ENCODE measurements at regions not wholly inside any gene's neighbourhood (a gene's known extent, or its start where the extent isn't known, plus 50 kb on each side); places are given as distances from the start of the nearest gene placed in this dataset.

DNA sequence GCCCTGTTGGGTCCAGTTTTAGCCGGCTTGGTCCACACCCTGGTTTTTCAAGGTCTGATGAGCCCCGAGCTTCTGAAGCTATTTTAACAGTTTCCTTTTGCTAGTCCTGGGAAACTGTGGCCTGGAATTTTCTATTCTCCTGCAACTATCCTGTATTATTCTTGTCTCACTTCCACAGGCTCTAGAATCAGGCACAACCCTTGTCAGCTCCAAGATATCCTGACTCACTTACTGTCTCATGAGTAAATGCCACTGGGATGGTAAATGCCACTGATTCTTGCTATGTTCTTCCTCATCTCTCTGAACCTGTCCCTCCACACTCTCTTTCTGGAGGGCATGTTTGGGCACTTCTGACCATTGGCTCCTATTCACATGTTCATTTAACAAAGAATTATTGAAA, 611.5 kb upstream of the IGFBP3 start:
- H3K9ac ChIP-seq (ENCODE audit: low read length in 2 of 2), result no peak overlapping the region
- H3K36me3 ChIP-seq (ENCODE audit: control insufficient read depth in 2 of 2, insufficient read depth in 2 of 2, low read length in 2 of 2), result no peaks in the 10 kb centered on the region
- H3K9me3 ChIP-seq (ENCODE audit: control insufficient read depth in 2 of 2, low read length in 2 of 2), result peaks cover 11% of the 10 kb centered on the region in 2 donors
- H3K27me3 ChIP-seq (ENCODE audit: control insufficient read depth in 1 of 2, insufficient read depth in 2 of 2, low read length in 2 of 2), result no peaks in the 10 kb centered on the region
- H3K4me3 ChIP-seq (ENCODE audit: low read length in 2 of 2), result no peak overlapping the region
- H3K27ac ChIP-seq (ENCODE audit: low read length), result no peak overlapping the region
- H3K4me1 ChIP-seq (ENCODE audit: control insufficient read depth, insufficient read depth, low read length), result no peaks in the 10 kb centered on the region

DNA sequence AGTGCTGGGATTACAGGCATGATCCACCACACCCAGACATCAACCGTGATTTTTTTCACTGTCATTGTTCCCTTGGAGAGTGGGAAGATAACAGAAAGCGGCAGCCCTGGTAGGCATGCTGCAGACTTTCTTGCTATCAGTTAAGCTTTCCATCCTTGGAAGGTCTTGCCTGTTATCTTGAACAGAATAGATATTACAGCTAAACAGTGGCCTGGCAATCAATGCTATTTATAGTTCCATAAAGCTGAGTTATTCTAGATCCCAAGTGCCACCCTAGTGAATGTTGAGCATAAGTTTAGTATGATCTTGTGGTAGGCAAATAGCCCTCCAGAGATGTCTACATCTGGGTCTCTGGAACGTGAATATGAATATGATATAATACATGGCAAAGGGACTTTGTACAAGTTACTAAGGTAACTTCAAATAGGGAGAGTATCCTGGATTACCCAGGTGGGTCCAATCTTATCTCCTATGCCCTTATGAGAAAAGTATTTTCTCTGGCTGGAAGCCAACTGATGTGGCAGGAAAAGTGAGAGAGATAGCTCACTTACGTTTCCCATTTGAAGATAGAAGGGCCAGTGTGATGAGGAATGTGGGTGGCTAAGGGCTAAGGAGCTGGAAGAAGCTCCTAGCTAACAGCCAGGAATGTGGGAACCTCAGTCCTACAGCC, 609.1 kb upstream of the IGFBP3 start:
- peaks cover 9 to 11% of the 10 kb centered on the region in 2 donors for H3K9me3 ChIP-seq (ENCODE audit: control insufficient read depth in 2 of 2, low read length in 2 of 2)
- no peak overlapping the region for H3K27ac ChIP-seq (ENCODE audit: low read length)
- no peaks in the 10 kb centered on the region for H3K27me3 ChIP-seq (ENCODE audit: control insufficient read depth in 1 of 2, insufficient read depth in 2 of 2, low read length in 2 of 2)
- no peaks in the 10 kb centered on the region for H3K4me1 ChIP-seq (ENCODE audit: control insufficient read depth, insufficient read depth, low read length)
- H3K4me3 ChIP-seq (ENCODE audit: low read length in 2 of 2), result no peak overlapping the region
- H3K36me3 ChIP-seq (ENCODE audit: control insufficient read depth in 2 of 2, insufficient read depth in 2 of 2, low read length in 2 of 2), result no peaks in the 10 kb centered on the region
- no peak overlapping the region for H3K9ac ChIP-seq (ENCODE audit: low read length in 2 of 2)

DNA sequence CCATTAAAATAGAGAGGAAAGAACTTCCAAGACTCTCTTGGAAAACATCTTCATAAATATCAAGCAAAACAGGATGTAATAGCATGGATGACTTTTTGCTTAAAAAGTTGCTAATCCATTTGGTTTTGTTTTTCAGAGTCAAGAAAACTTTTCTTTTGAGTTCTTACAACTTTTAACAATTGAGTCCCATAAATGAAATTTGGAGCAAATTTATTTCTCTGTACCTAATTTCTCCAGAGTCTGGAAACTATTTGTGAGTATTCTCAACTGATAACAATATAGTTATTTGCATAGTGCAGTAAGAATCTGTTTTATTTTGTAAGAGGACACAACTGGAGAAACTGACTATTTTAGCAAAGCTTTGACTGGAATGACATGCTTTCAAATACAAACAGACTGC, 606.3 kb upstream of the IGFBP3 start:
- Histone ChIP-seq H3K9me3 (ENCODE audit: control insufficient read depth in 2 of 2, low read length in 2 of 2) (peaks cover 8 to 11% of the 10 kb centered on the region in 2 donors), H3K9ac (ENCODE audit: low read length in 2 of 2) (no peak overlapping the region), H3K4me3 (ENCODE audit: low read length in 2 of 2) (no peak overlapping the region)

DNA sequence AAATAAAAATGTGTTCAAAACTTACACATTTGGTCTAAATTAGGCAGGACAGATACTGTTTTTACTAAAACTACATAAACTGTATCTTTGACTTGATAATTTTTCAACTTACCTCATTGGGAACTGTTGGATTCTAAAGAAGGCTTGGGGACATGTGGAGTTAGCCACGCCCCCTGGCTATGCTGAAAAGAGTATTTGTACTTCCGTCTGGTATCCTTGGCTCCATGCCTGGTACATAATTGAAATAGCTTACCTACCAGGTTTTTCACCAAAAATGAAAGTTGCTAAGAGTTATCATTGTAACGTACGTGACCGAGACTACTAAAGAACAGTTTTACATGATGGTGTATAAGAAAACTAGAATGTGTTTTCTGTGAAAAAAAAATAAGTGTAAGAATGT, 604.8 kb upstream of the IGFBP3 start:
- no peaks in the 10 kb centered on the region for H3K27me3 ChIP-seq (ENCODE audit: control insufficient read depth in 1 of 2, insufficient read depth in 2 of 2, low read length in 2 of 2)
- peaks cover 4 to 8% of the 10 kb centered on the region in 2 donors for H3K9me3 ChIP-seq (ENCODE audit: control insufficient read depth in 2 of 2, low read length in 2 of 2)
- no peaks in the 10 kb centered on the region for H3K4me1 ChIP-seq (ENCODE audit: control insufficient read depth, insufficient read depth, low read length)
- H3K36me3 ChIP-seq (ENCODE audit: control insufficient read depth in 2 of 2, insufficient read depth in 2 of 2, low read length in 2 of 2), result no peaks in the 10 kb centered on the region
- H3K4me3 ChIP-seq (ENCODE audit: low read length in 2 of 2), result no peak overlapping the region
- no peak overlapping the region for H3K27ac ChIP-seq (ENCODE audit: low read length)
- no peak overlapping the region for H3K9ac ChIP-seq (ENCODE audit: low read length in 2 of 2)

More for the DNA sequence above, 606.3 kb upstream of the IGFBP3 start:
- no peaks in the 10 kb centered on the region for H3K27me3 ChIP-seq (ENCODE audit: control insufficient read depth in 1 of 2, insufficient read depth in 2 of 2, low read length in 2 of 2)
- no peak overlapping the region for H3K27ac ChIP-seq (ENCODE audit: low read length)
- H3K4me1 ChIP-seq (ENCODE audit: control insufficient read depth, insufficient read depth, low read length), result no peaks in the 10 kb centered on the region
- H3K36me3 ChIP-seq (ENCODE audit: control insufficient read depth in 2 of 2, insufficient read depth in 2 of 2, low read length in 2 of 2), result no peaks in the 10 kb centered on the region

DNA sequence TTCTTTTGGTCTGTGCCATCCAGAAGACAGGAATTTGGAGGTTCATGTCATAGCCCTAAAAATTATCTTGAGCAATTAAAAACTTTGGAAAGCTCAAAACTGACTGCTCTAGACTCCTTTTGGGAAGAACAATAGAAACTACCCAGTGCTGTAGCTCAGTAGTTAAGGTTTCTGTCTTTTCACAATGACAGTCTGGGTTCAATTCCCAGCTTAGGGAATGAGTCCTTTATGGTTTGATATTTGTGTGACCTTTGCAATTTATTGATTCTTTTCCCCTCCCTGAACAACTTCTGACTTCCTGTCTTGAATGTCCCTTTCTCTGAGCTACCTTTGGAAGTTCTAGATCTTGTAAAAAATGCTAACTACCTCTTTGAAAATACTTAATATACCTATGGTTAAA, 603.3 kb upstream of the IGFBP3 start:
- no peaks in the 10 kb centered on the region for H3K36me3 ChIP-seq (ENCODE audit: control insufficient read depth in 2 of 2, insufficient read depth in 2 of 2, low read length in 2 of 2)
- no peak overlapping the region for H3K27ac ChIP-seq (ENCODE audit: low read length)
- peaks cover 0 to 2% of the 10 kb centered on the region in 2 donors for H3K9me3 ChIP-seq (ENCODE audit: control insufficient read depth in 2 of 2, low read length in 2 of 2)
- no peaks in the 10 kb centered on the region for H3K4me1 ChIP-seq (ENCODE audit: control insufficient read depth, insufficient read depth, low read length)
- H3K27me3 ChIP-seq (ENCODE audit: control insufficient read depth in 1 of 2, insufficient read depth in 2 of 2, low read length in 2 of 2), result no peaks in the 10 kb centered on the region
- H3K4me3 ChIP-seq (ENCODE audit: low read length in 2 of 2), result no peak overlapping the region
- H3K9ac ChIP-seq (ENCODE audit: low read length in 2 of 2), result no peak overlapping the region

DNA sequence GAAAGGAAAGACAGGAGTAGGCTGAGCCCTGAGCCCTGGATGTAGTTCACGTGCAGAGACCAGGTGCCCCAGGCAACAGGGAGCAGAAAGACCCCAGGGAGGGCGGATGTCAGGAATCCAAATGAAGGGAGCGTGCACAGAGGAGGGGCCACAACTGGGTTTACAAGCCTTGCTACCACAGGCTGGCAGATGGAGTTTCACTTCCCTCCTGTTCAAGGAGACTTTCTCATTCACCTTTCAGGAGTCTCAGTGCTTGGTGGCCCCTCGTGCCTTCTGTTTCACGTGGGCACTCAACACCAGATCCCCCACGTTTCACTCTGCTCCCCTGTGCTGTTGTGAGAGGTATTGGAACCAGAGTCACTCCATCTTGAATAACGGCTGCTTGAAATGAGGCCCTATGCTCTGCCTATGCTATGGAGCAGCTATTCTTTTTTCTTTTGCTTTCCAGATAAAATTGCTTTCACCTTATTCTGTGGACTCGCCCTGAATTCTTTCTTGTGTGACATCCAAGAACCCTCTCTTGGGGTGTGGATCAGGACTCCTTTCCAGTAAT, 601.4 kb upstream of the IGFBP3 start:
- Histone ChIP-seq H3K27ac (ENCODE audit: low read length) (no peak overlapping the region), H3K27me3 (ENCODE audit: control insufficient read depth in 1 of 2, insufficient read depth in 2 of 2, low read length in 2 of 2) (no peaks in the 10 kb centered on the region), H3K4me3 (ENCODE audit: low read length in 2 of 2) (no peak overlapping the region), H3K9me3 (ENCODE audit: control insufficient read depth in 2 of 2, low read length in 2 of 2) (no peaks in the 10 kb centered on the region), H3K4me1 (ENCODE audit: control insufficient read depth, insufficient read depth, low read length) (no peaks in the 10 kb centered on the region), H3K36me3 (ENCODE audit: control insufficient read depth in 2 of 2, insufficient read depth in 2 of 2, low read length in 2 of 2) (no peaks in the 10 kb centered on the region), H3K9ac (ENCODE audit: low read length in 2 of 2) (no peak overlapping the region)

DNA sequence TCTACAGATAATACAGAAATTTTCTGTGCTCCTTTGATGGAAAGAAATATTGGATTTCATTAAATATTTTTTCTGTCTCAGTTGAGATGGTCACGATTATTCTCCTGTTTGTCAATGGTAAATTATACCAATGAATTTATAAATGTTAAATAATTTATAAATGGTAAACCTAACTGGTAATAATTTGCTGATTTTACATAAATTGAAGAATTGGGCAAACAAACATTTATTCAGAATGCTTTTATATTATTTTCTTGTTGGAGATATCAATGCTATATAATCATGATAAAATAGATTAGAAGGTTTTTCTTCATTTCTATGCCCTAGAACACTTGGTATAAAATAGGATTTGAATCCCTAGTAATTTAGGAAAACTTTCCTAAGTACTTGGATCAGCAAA, 597.6 kb upstream of the IGFBP3 start:
- Histone ChIP-seq H3K27me3 (ENCODE audit: control insufficient read depth in 1 of 2, insufficient read depth in 2 of 2, low read length in 2 of 2) (no peaks in the 10 kb centered on the region), H3K4me3 (ENCODE audit: low read length in 2 of 2) (no peak overlapping the region), H3K9ac (ENCODE audit: low read length in 2 of 2) (no peak overlapping the region), H3K36me3 (ENCODE audit: control insufficient read depth in 2 of 2, insufficient read depth in 2 of 2, low read length in 2 of 2) (no peaks in the 10 kb centered on the region), H3K9me3 (ENCODE audit: control insufficient read depth in 2 of 2, low read length in 2 of 2) (peaks cover 0 to 3% of the 10 kb centered on the region in 2 donors), H3K4me1 (ENCODE audit: control insufficient read depth, insufficient read depth, low read length) (no peaks in the 10 kb centered on the region), H3K27ac (ENCODE audit: low read length) (no peak overlapping the region)

DNA sequence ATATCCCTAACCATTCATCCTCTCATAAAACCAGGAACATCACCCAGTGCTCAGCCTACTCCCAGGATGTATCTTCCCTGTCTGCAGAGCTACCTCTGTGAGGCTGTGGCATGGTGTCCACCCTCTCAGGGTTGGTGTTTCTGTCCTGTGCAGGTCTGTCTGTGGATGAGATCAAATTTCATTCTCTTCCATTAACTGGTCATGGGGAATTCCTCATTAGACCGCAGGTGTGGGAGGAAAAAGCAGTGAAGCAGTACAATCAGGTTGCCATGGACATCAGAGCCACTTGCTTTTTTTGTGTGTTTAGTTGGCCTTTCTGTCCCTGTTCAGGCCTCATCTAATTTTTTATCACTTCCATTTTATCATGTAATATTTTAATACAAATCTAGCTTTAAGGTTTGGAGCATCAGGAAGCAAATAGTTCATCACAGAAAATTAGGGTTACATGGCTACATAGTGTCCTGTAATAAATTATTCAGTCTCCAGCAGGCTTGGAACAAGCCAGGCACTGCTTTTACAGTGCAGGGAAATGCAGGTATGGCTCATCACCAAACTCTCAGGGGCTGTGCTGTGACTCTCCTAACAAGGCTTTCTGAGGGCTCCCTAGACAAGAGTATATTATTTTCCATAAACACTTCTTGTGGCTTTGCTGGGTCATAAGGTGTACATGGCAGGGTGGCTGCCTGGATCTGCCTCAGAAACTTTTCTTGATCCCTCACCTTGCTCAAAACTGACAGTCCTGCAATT, 594.9 kb upstream of the IGFBP3 start:
- Histone ChIP-seq H3K4me1 (ENCODE audit: control insufficient read depth, insufficient read depth, low read length) (no peaks in the 10 kb centered on the region), H3K9ac (ENCODE audit: low read length in 2 of 2) (no peak overlapping the region), H3K27ac (ENCODE audit: low read length) (no peak overlapping the region), H3K36me3 (ENCODE audit: control insufficient read depth in 2 of 2, insufficient read depth in 2 of 2, low read length in 2 of 2) (no peaks in the 10 kb centered on the region), H3K9me3 (ENCODE audit: control insufficient read depth in 2 of 2, low read length in 2 of 2) (peaks cover 0 to 3% of the 10 kb centered on the region in 2 donors), H3K27me3 (ENCODE audit: control insufficient read depth in 1 of 2, insufficient read depth in 2 of 2, low read length in 2 of 2) (no peaks in the 10 kb centered on the region), H3K4me3 (ENCODE audit: low read length in 2 of 2) (no peak overlapping the region)

DNA sequence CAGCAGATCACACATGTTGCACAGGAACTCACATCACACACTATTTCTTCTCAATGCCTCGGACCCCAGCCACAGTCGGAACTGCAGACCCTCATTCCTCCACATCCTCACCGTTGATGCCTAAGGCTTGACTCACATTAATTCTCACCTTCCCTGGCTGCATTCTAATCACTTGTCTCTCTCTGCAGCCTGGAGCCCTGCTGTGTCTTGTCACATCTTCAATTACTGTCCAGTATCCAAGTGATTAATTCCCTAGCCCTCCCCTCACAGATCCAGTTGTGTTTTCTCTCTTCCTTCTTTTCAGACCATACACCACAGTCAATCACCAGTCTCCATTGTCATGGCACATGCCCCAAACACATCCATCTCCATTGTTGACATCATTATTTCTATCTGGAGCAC, 592.4 kb upstream of the IGFBP3 start:
- Histone ChIP-seq H3K4me3 (ENCODE audit: low read length in 2 of 2) (no peak overlapping the region), H3K27ac (ENCODE audit: low read length) (no peak overlapping the region), H3K36me3 (ENCODE audit: control insufficient read depth in 2 of 2, insufficient read depth in 2 of 2, low read length in 2 of 2) (no peaks in the 10 kb centered on the region), H3K27me3 (ENCODE audit: control insufficient read depth in 1 of 2, insufficient read depth in 2 of 2, low read length in 2 of 2) (no peaks in the 10 kb centered on the region), H3K4me1 (ENCODE audit: control insufficient read depth, insufficient read depth, low read length) (no peaks in the 10 kb centered on the region), H3K9me3 (ENCODE audit: control insufficient read depth in 2 of 2, low read length in 2 of 2) (peaks cover 3 to 4% of the 10 kb centered on the region in 2 donors), H3K9ac (ENCODE audit: low read length in 2 of 2) (no peak overlapping the region)

DNA sequence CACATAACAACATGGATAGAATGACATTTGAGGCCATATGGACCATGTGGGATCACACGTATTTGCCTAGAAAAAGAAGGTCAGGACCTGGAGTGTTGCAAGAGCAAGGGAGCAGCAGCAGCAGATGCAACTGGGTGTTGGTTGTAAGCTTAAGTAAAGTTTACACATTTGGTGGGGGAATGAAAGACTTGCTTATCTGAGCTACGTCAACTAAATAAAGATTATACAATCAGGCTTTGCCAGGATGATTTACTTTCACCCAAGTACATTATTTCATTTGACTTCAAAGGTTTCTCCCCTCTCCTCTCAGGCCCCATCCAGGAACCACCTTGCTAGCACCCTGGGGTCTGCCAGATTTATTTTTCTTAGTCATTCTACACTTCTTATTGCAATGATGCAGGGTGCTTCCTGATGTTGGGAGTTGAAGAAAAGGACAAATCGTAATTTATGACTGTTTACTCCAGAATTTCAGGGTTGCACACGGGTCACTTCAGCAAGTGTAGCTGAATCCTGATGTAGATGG, 591.9 kb upstream of the IGFBP3 start:
- no peaks in the 10 kb centered on the region for H3K27me3 ChIP-seq (ENCODE audit: control insufficient read depth in 1 of 2, insufficient read depth in 2 of 2, low read length in 2 of 2)
- H3K36me3 ChIP-seq (ENCODE audit: control insufficient read depth in 2 of 2, insufficient read depth in 2 of 2, low read length in 2 of 2), result no peaks in the 10 kb centered on the region
- H3K27ac ChIP-seq (ENCODE audit: low read length), result no peak overlapping the region
- peaks cover 3 to 4% of the 10 kb centered on the region in 2 donors for H3K9me3 ChIP-seq (ENCODE audit: control insufficient read depth in 2 of 2, low read length in 2 of 2)
- no peak overlapping the region for H3K9ac ChIP-seq (ENCODE audit: low read length in 2 of 2)
- H3K4me1 ChIP-seq (ENCODE audit: control insufficient read depth, insufficient read depth, low read length), result no peaks in the 10 kb centered on the region
- H3K4me3 ChIP-seq (ENCODE audit: low read length in 2 of 2), result no peak overlapping the region
